Islet of Langerhans (tissue), 1 donor: ENCODE measurements at regions not wholly inside any gene's neighbourhood (a gene's known extent, or its start where the extent isn't known, plus 50 kb on each side); places are given as distances from the start of the nearest gene placed in this dataset.
"Not testable (repeated sequence)": the region's sequence is repeated elsewhere in the genome, so short reads cannot be mapped to it uniquely, and the experiment has no call there.

Experiments used
- FAIRE-seq: peaks from one replicate; lab custom pipeline; 2011; peaks lifted over from hg19 to GRCh38; lab: Jason Lieb, UNC

- no peak for FAIRE-seq
These were observed 64.7 kb upstream of the ATRNL1 start for GRCh38 chr10:115028419-115028818.

GRCh38 chr10:115029452-115030375 is 63.5 kb upstream of the ATRNL1 start:
- peak; percentile 74 for FAIRE-seq

- no peak for FAIRE-seq
These were observed 62.5 kb upstream of the ATRNL1 start for GRCh38 chr10:115030483-115031200.

GRCh38 chr10:115033898-115034297 is 59.3 kb upstream of the ATRNL1 start:
- no peak for FAIRE-seq

- not testable (repeated sequence) for FAIRE-seq
These were observed 53.4 kb upstream of the ATRNL1 start for GRCh38 chr10:115039781-115040180.
